ENCODE measurements at regions not wholly inside any gene's neighbourhood (a gene's known extent, or its start where the extent isn't known, plus 50 kb on each side); places are given as distances from the start of the nearest gene placed in this dataset.

- TF ChIP-seq, protein P1, sequence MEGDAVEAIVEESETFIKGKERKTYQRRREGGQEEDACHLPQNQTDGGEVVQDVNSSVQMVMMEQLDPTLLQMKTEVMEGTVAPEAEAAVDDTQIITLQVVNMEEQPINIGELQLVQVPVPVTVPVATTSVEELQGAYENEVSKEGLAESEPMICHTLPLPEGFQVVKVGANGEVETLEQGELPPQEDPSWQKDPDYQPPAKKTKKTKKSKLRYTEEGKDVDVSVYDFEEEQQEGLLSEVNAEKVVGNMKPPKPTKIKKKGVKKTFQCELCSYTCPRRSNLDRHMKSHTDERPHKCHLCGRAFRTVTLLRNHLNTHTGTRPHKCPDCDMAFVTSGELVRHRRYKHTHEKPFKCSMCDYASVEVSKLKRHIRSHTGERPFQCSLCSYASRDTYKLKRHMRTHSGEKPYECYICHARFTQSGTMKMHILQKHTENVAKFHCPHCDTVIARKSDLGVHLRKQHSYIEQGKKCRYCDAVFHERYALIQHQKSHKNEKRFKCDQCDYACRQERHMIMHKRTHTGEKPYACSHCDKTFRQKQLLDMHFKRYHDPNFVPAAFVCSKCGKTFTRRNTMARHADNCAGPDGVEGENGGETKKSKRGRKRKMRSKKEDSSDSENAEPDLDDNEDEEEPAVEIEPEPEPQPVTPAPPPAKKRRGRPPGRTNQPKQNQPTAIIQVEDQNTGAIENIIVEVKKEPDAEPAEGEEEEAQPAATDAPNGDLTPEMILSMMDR (IDR thresholded peaks at IDR 0.05; ENCODE audit: low read depth, low read length, missing input control), result no peak
- TF ChIP-seq MAX (IDR thresholded peaks at IDR 0.05) (no peak), GABPA (IDR thresholded peaks at IDR 0.05 in 1 of 2, conservative IDR thresholded peaks at IDR 0.05 in 1 of 2) (no peak), EGR1 (IDR thresholded peaks at IDR 0.05; ENCODE audit: low read depth in 2 of 2) (no peak), YY1 (IDR thresholded peaks at IDR 0.05) (no peak), ATF3 (IDR thresholded peaks at IDR 0.05) (no peak), RAD21 (IDR thresholded peaks at IDR 0.05) (no peak), HNF4A (conservative IDR thresholded peaks at IDR 0.05) (no peak)
- TF ChIP-seq, protein P2, sequence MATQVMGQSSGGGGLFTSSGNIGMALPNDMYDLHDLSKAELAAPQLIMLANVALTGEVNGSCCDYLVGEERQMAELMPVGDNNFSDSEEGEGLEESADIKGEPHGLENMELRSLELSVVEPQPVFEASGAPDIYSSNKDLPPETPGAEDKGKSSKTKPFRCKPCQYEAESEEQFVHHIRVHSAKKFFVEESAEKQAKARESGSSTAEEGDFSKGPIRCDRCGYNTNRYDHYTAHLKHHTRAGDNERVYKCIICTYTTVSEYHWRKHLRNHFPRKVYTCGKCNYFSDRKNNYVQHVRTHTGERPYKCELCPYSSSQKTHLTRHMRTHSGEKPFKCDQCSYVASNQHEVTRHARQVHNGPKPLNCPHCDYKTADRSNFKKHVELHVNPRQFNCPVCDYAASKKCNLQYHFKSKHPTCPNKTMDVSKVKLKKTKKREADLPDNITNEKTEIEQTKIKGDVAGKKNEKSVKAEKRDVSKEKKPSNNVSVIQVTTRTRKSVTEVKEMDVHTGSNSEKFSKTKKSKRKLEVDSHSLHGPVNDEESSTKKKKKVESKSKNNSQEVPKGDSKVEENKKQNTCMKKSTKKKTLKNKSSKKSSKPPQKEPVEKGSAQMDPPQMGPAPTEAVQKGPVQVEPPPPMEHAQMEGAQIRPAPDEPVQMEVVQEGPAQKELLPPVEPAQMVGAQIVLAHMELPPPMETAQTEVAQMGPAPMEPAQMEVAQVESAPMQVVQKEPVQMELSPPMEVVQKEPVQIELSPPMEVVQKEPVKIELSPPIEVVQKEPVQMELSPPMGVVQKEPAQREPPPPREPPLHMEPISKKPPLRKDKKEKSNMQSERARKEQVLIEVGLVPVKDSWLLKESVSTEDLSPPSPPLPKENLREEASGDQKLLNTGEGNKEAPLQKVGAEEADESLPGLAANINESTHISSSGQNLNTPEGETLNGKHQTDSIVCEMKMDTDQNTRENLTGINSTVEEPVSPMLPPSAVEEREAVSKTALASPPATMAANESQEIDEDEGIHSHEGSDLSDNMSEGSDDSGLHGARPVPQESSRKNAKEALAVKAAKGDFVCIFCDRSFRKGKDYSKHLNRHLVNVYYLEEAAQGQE (IDR thresholded peaks at IDR 0.05), result no peak
Observed at GRCh38 chr6:48671505-48671904, 560.5 kb upstream of the PTCHD4 start.

Data from liver (tissue), 3 donors.